Naive thymus-derived CD8-positive, alpha-beta T cell (primary cell): ENCODE measurements at regions not wholly inside any gene's neighbourhood (a gene's known extent, or its start where the extent isn't known, plus 50 kb on each side); places are given as distances from the start of the nearest gene placed in this dataset.
A peak's percentile ranks its signal among the peaks of the same experiment; 100 is the strongest.

Experiments
- ATAC-seq, 2 donors: fragments of 150-1000 bp; cut with Tn5 transposase in 1 of 2; sonication (Bioruptor Pico), chemical (Tn5 transposase) in 1 of 2; 1 replicate in 1 of 2; 2 replicates in 1 of 2; pipeline ENCODE4 v1.10.0; 2021; ENCODE audit warnings: mild to moderate bottlenecking in 2 of 2, moderate library complexity in 2 of 2
- POLR2A ChIA-PET: fragments of 350-600 bp; sonication (Branson Sonifier 250); formaldehyde crosslinking; loops from one replicate; lab custom pipeline; 2021; ENCODE audit warnings: antibody characterized with exemption; lab: Charles Lee
- DNase-seq, 10 donors: peaks; one replicate each; pipeline versions ENCODE4 v3.0.0 to v3.0.0-alpha.2; 2020 to 2022
- H3K27ac Mint-ChIP-seq, 10 donors: one replicate each; pipeline ENCODE4 v1.8.0; 2020 to 2022; ENCODE audit warnings: mild to moderate bottlenecking in 10 of 10, mixed read lengths in 10 of 10, moderate library complexity in 4 of 10, inconsistent platforms in 1 of 10
- H3K27me3 Mint-ChIP-seq, 5 donors: one replicate each; pipeline ENCODE4 v1.8.0; 2021 to 2022; ENCODE audit warnings: mixed read lengths in 5 of 5
- H3K36me3 Mint-ChIP-seq, 3 donors: one replicate each; pipeline ENCODE4 v1.8.0; 2020 to 2022; ENCODE audit warnings: mixed read lengths in 3 of 3, mild to moderate bottlenecking in 2 of 3, inconsistent platforms in 1 of 3
- H3K4me1 Mint-ChIP-seq, 4 donors: one replicate each; pipeline ENCODE4 v1.8.0; 2021 to 2022; ENCODE audit warnings: mixed read lengths in 4 of 4
- H3K4me3 Mint-ChIP-seq, 10 donors: one replicate each; pipeline ENCODE4 v1.8.0; 2020 to 2022; ENCODE audit warnings: mild to moderate bottlenecking in 10 of 10, mixed read lengths in 10 of 10, moderate library complexity in 6 of 10, inconsistent platforms in 1 of 10
- H3K9me3 Mint-ChIP-seq, 9 donors: one replicate each; pipeline ENCODE4 v1.8.0; 2020 to 2022; ENCODE audit warnings: mixed read lengths in 9 of 9, mild to moderate bottlenecking in 3 of 9, inconsistent platforms in 1 of 9, moderate library complexity in 1 of 9

DNA sequence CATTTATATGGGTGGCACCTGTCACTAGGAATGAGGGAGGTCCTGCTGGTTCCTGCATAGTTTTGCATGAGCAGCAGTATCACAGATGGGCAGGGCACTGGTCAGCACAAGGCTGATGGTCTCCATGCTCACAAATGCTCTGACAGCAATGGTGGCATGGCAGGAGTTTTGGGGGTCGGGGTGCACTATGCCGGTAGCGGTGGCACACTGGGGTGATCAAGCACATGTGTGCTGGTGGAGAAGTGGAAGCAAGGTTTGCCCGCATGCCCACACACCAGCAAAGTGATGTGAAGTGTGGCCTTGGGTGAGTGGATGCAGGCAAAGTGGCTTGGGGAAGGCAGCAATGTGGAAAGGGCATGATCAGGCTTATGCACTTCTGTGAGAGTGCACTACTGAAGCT is 60.5 kb upstream of the MAGEE1 start:
- peak overlapping the region in 1 of 10 donors; percentile 4 for H3K4me3 Mint-ChIP-seq
- H3K36me3 Mint-ChIP-seq, result peaks cover 0 to 1% (median 0%) of the 10 kb centered on the region in 3 donors
- H3K27me3 Mint-ChIP-seq, result peaks cover 0 to 3% (median 0%) of the 10 kb centered on the region in 5 donors
- DNase-seq (no peak), ATAC-seq (no peak)
- POLR2A ChIA-PET, result no interaction called here
- no peak overlapping the region for H3K27ac Mint-ChIP-seq
- peaks cover 0 to 2% (median 0%) of the 10 kb centered on the region in 9 donors for H3K9me3 Mint-ChIP-seq
- H3K4me1 Mint-ChIP-seq, result no peaks in the 10 kb centered on the region
